HEK293 (cell line): ENCODE measurements at regions not wholly inside any gene's neighbourhood (a gene's known extent, or its start where the extent isn't known, plus 50 kb on each side); places are given as distances from the start of the nearest gene placed in this dataset.

ENCODE experiments used
- ZBTB8A ChIP-seq: fragments of 450-650 bp; formaldehyde crosslinking; IDR thresholded peaks from 2 replicates; pipeline ENCODE4 v1.5.1; 2016; ENCODE audit warnings: missing biosample characterization, missing genetic modification characterization
- TF ChIP-seq, protein P1 (sequence below): fragments of 450-650 bp; formaldehyde crosslinking; optimal IDR thresholded peaks from 2 replicates; pipeline ENCODE3; 2016; ENCODE audit warnings: missing biosample characterization, mild to moderate bottlenecking, missing genetic modification characterization
- TF ChIP-seq, protein P2 (sequence below): fragments of 450-650 bp; formaldehyde crosslinking; IDR thresholded peaks from 2 replicates; pipeline ENCODE4 v1.5.1; 2016; ENCODE audit warnings: missing biosample characterization, missing genetic modification characterization

- no peak for TF ChIP-seq ZBTB8A
- TF ChIP-seq, protein P1, sequence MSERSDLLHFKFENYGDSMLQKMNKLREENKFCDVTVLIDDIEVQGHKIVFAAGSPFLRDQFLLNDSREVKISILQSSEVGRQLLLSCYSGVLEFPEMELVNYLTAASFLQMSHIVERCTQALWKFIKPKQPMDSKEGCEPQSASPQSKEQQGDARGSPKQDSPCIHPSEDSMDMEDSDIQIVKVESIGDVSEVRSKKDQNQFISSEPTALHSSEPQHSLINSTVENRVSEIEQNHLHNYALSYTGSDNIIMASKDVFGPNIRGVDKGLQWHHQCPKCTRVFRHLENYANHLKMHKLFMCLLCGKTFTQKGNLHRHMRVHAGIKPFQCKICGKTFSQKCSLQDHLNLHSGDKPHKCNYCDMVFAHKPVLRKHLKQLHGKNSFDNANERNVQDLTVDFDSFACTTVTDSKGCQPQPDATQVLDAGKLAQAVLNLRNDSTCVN (tag by site-specific recombination): no peak
- TF ChIP-seq, protein P2, sequence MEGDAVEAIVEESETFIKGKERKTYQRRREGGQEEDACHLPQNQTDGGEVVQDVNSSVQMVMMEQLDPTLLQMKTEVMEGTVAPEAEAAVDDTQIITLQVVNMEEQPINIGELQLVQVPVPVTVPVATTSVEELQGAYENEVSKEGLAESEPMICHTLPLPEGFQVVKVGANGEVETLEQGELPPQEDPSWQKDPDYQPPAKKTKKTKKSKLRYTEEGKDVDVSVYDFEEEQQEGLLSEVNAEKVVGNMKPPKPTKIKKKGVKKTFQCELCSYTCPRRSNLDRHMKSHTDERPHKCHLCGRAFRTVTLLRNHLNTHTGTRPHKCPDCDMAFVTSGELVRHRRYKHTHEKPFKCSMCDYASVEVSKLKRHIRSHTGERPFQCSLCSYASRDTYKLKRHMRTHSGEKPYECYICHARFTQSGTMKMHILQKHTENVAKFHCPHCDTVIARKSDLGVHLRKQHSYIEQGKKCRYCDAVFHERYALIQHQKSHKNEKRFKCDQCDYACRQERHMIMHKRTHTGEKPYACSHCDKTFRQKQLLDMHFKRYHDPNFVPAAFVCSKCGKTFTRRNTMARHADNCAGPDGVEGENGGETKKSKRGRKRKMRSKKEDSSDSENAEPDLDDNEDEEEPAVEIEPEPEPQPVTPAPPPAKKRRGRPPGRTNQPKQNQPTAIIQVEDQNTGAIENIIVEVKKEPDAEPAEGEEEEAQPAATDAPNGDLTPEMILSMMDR (tag by site-specific recombination): no peak
Observed at GRCh38 chr1:168827557-168827956, 98.6 kb upstream of the DPT start.
